OCI-LY3 (cell line): ENCODE measurements at regions not wholly inside any gene's neighbourhood (a gene's known extent, or its start where the extent isn't known, plus 50 kb on each side); places are given as distances from the start of the nearest gene placed in this dataset.

ENCODE experiments used
- CTCF ChIP-seq: fragments of 200-600, 300-600 bp; sonication (generic); IDR thresholded peaks from 2 replicates; pipeline ENCODE4 v1.5.1; 2014; ENCODE audit warnings: antibody characterized with exemption, low read length, low read depth
- EZH2phosphoT487 ChIP-seq: fragments of 200-600 bp; shearing (Covaris generic); IDR thresholded peaks from 2 replicates; pipeline ENCODE4 v1.6.1; 2018; ENCODE audit warnings: antibody characterized with exemption, mixed run types, low read depth

- TF ChIP-seq CTCF (no peak), EZH2phosphoT487 (no peak)
Observed at GRCh38 chr14:40955131-40955505, 651.6 kb upstream of the LRFN5 start.
